Neural cell (in vitro differentiated cells): ENCODE measurements at regions not wholly inside any gene's neighbourhood (a gene's known extent, or its start where the extent isn't known, plus 50 kb on each side); places are given as distances from the start of the nearest gene placed in this dataset.

Experiments
- CTCF ChIP-seq: fragments of 450-650 bp; IDR thresholded peaks from 2 replicates; pipeline ENCODE4 v1.5.1; 2014; ENCODE audit warnings: antibody characterized with exemption, mild to moderate bottlenecking, moderate library complexity; ENCODE audit not compliant: poor library complexity, severe bottlenecking
- EP300 ChIP-seq: fragments of 450-650 bp; conservative IDR thresholded peaks from 2 replicates; pipeline ENCODE4 v1.6.1; 2014; ENCODE audit warnings: antibody characterized with exemption, mild to moderate bottlenecking, moderate library complexity; ENCODE audit not compliant: poor library complexity, severe bottlenecking
- EZH2 ChIP-seq: fragments of 200-600, 300-800 bp; shearing (Covaris generic), sonication (generic); IDR thresholded peaks from 2 replicates; pipeline ENCODE4 v1.6.1; 2014; ENCODE audit warnings: antibody characterized with exemption, low read length, borderline replicate concordance, mild to moderate bottlenecking; ENCODE audit not compliant: insufficient read depth, poor library complexity, severe bottlenecking
- POLR2AphosphoS5 ChIP-seq: IDR thresholded peaks from 2 replicates; pipeline ENCODE4 v1.6.1; 2012
- REST ChIP-seq: IDR thresholded peaks from 2 replicates; pipeline ENCODE4 v1.6.1; 2012; ENCODE audit warnings: borderline replicate concordance

- TF ChIP-seq CTCF (no peak), POLR2AphosphoS5 (no peak), EZH2 (no peak), EP300 (no peak), REST (no peak)
Observed at GRCh38 chr1:194114288-194114687, 927.9 kb upstream of the B3GALT2 start.
